Activated naive CD8-positive, alpha-beta T cell treated with anti-CD3 and anti-CD28 coated beads for 36 hours (primary cell): ENCODE measurements at regions not wholly inside any gene's neighbourhood (a gene's known extent, or its start where the extent isn't known, plus 50 kb on each side); places are given as distances from the start of the nearest gene placed in this dataset.

Source experiments
- DNase-seq: peaks from one replicate; pipeline ENCODE4 v3.0.0; 2021
- H3K27ac Mint-ChIP-seq: one replicate; pipeline ENCODE4 v1.8.0; 2022; ENCODE audit warnings: mild to moderate bottlenecking, moderate library complexity, mixed read lengths
- H3K27me3 Mint-ChIP-seq: one replicate; pipeline ENCODE4 v1.8.0; 2022; ENCODE audit warnings: mild to moderate bottlenecking, mixed read lengths
- H3K36me3 Mint-ChIP-seq: one replicate; pipeline ENCODE4 v1.8.0; 2021; ENCODE audit warnings: mild to moderate bottlenecking, mixed read lengths
- H3K4me1 Mint-ChIP-seq: one replicate; pipeline ENCODE4 v1.8.0; 2021; ENCODE audit warnings: mixed read lengths
- H3K4me3 Mint-ChIP-seq: one replicate; pipeline ENCODE4 v1.8.0; 2022; ENCODE audit warnings: mild to moderate bottlenecking, moderate library complexity, mixed read lengths
- H3K9me3 Mint-ChIP-seq: one replicate; pipeline ENCODE4 v1.8.0; 2022; ENCODE audit warnings: mixed read lengths

- Mint-ChIP-seq H3K4me3 (no peak overlapping the region), H3K9me3 (no peaks in the 10 kb centered on the region), H3K36me3 (no peaks in the 10 kb centered on the region), H3K4me1 (no peaks in the 10 kb centered on the region), H3K27ac (no peak overlapping the region), H3K27me3 (no peaks in the 10 kb centered on the region)
- DNase-seq = no peak
These were observed 344.2 kb upstream of the E2F7 start for GRCh38 chr12:77409551-77409950.

GRCh38 chr12:77407931-77408330 is 342.6 kb upstream of the E2F7 start:
- Mint-ChIP-seq H3K36me3 (no peaks in the 10 kb centered on the region), H3K4me1 (no peaks in the 10 kb centered on the region), H3K4me3 (no peak overlapping the region), H3K27ac (no peak overlapping the region), H3K27me3 (no peaks in the 10 kb centered on the region), H3K9me3 (no peaks in the 10 kb centered on the region)
- no peak for DNase-seq

GRCh38 chr12:77406219-77406905 is 341.0 kb upstream of the E2F7 start:
- DNase-seq = no peak
- H3K27me3 Mint-ChIP-seq = no peaks in the 10 kb centered on the region
- no peak overlapping the region for H3K4me3 Mint-ChIP-seq
- no peaks in the 10 kb centered on the region for H3K36me3 Mint-ChIP-seq
- H3K27ac Mint-ChIP-seq = no peak overlapping the region
- no peaks in the 10 kb centered on the region for H3K9me3 Mint-ChIP-seq
- H3K4me1 Mint-ChIP-seq = no peaks in the 10 kb centered on the region

GRCh38 chr12:77402716-77403115 is 337.3 kb upstream of the E2F7 start:
- Mint-ChIP-seq H3K27me3 (no peaks in the 10 kb centered on the region), H3K4me3 (no peak overlapping the region), H3K36me3 (no peaks in the 10 kb centered on the region), H3K9me3 (no peaks in the 10 kb centered on the region), H3K4me1 (no peaks in the 10 kb centered on the region), H3K27ac (no peak overlapping the region)
- no peak for DNase-seq

GRCh38 chr12:77401770-77402081 is 336.4 kb upstream of the E2F7 start:
- Mint-ChIP-seq H3K4me3 (no peak overlapping the region), H3K27ac (no peak overlapping the region), H3K27me3 (no peaks in the 10 kb centered on the region), H3K36me3 (no peaks in the 10 kb centered on the region), H3K4me1 (no peaks in the 10 kb centered on the region), H3K9me3 (no peaks in the 10 kb centered on the region)
- no peak for DNase-seq

GRCh38 chr12:77401064-77401769 is 335.8 kb upstream of the E2F7 start:
- Mint-ChIP-seq H3K9me3 (no peaks in the 10 kb centered on the region), H3K36me3 (no peaks in the 10 kb centered on the region), H3K27me3 (no peaks in the 10 kb centered on the region), H3K27ac (no peak overlapping the region), H3K4me3 (no peak overlapping the region), H3K4me1 (no peaks in the 10 kb centered on the region)
- no peak for DNase-seq

- H3K9me3 Mint-ChIP-seq = no peaks in the 10 kb centered on the region
- H3K27ac Mint-ChIP-seq = no peak overlapping the region
- no peaks in the 10 kb centered on the region for H3K4me1 Mint-ChIP-seq
- no peaks in the 10 kb centered on the region for H3K36me3 Mint-ChIP-seq
- no peak for DNase-seq
- no peaks in the 10 kb centered on the region for H3K27me3 Mint-ChIP-seq
- H3K4me3 Mint-ChIP-seq = no peak overlapping the region
These were observed 327.2 kb upstream of the E2F7 start for GRCh38 chr12:77392467-77393088.

GRCh38 chr12:77388445-77389265 is 323.3 kb upstream of the E2F7 start:
- no peaks in the 10 kb centered on the region for H3K27me3 Mint-ChIP-seq
- H3K36me3 Mint-ChIP-seq = no peaks in the 10 kb centered on the region
- DNase-seq = no peak
- H3K9me3 Mint-ChIP-seq = no peaks in the 10 kb centered on the region
- no peak overlapping the region for H3K4me3 Mint-ChIP-seq
- H3K4me1 Mint-ChIP-seq = no peaks in the 10 kb centered on the region
- no peak overlapping the region for H3K27ac Mint-ChIP-seq

- H3K27me3 Mint-ChIP-seq = no peaks in the 10 kb centered on the region
- no peak overlapping the region for H3K4me3 Mint-ChIP-seq
These were observed 322.3 kb upstream of the E2F7 start for GRCh38 chr12:77387671-77388070.

GRCh38 chr12:77387214-77387613 is 321.8 kb upstream of the E2F7 start:
- H3K9me3 Mint-ChIP-seq = no peaks in the 10 kb centered on the region
- H3K4me3 Mint-ChIP-seq = no peak overlapping the region
- no peak for DNase-seq
- H3K27ac Mint-ChIP-seq = no peak overlapping the region
- H3K36me3 Mint-ChIP-seq = no peaks in the 10 kb centered on the region
- H3K4me1 Mint-ChIP-seq = no peaks in the 10 kb centered on the region
- H3K27me3 Mint-ChIP-seq = no peaks in the 10 kb centered on the region

More at GRCh38 chr12:77387671-77388070, 322.3 kb upstream of the E2F7 start:
- Mint-ChIP-seq H3K4me1 (no peaks in the 10 kb centered on the region), H3K36me3 (no peaks in the 10 kb centered on the region), H3K27ac (no peak overlapping the region), H3K9me3 (no peaks in the 10 kb centered on the region)
- no peak for DNase-seq

GRCh38 chr12:77384941-77385340 is 319.6 kb upstream of the E2F7 start:
- no peak for DNase-seq
- Mint-ChIP-seq H3K4me1 (no peaks in the 10 kb centered on the region), H3K36me3 (no peaks in the 10 kb centered on the region), H3K27me3 (no peaks in the 10 kb centered on the region), H3K4me3 (no peak overlapping the region), H3K27ac (no peak overlapping the region), H3K9me3 (no peaks in the 10 kb centered on the region)

GRCh38 chr12:77382096-77382742 is 316.9 kb upstream of the E2F7 start:
- Mint-ChIP-seq H3K9me3 (no peaks in the 10 kb centered on the region), H3K27me3 (no peaks in the 10 kb centered on the region), H3K4me1 (no peaks in the 10 kb centered on the region), H3K27ac (no peak overlapping the region), H3K4me3 (no peak overlapping the region), H3K36me3 (no peaks in the 10 kb centered on the region)
- no peak for DNase-seq

- DNase-seq = no peak
- Mint-ChIP-seq H3K4me1 (no peaks in the 10 kb centered on the region), H3K27me3 (no peaks in the 10 kb centered on the region), H3K4me3 (no peak overlapping the region), H3K27ac (no peak overlapping the region), H3K36me3 (no peaks in the 10 kb centered on the region), H3K9me3 (peaks cover 3% of the 10 kb centered on the region)
These were observed 312.3 kb upstream of the E2F7 start for GRCh38 chr12:77377622-77378021.

GRCh38 chr12:77377116-77377515 is 311.7 kb upstream of the E2F7 start:
- Mint-ChIP-seq H3K4me1 (no peaks in the 10 kb centered on the region), H3K36me3 (no peaks in the 10 kb centered on the region), H3K9me3 (peaks cover 3% of the 10 kb centered on the region), H3K27me3 (no peaks in the 10 kb centered on the region), H3K27ac (no peak overlapping the region), H3K4me3 (no peak overlapping the region)
- DNase-seq = no peak

- no peak for DNase-seq
- H3K27me3 Mint-ChIP-seq = no peaks in the 10 kb centered on the region
- H3K4me1 Mint-ChIP-seq = no peaks in the 10 kb centered on the region
- no peaks in the 10 kb centered on the region for H3K36me3 Mint-ChIP-seq
- no peak overlapping the region for H3K27ac Mint-ChIP-seq
- no peak overlapping the region for H3K4me3 Mint-ChIP-seq
- peaks cover 3% of the 10 kb centered on the region for H3K9me3 Mint-ChIP-seq
These were observed 309.3 kb upstream of the E2F7 start for GRCh38 chr12:77374673-77375072.
